Gastrocnemius medialis (tissue), 4 donors: ENCODE measurements at regions not wholly inside any gene's neighbourhood (a gene's known extent, or its start where the extent isn't known, plus 50 kb on each side); places are given as distances from the start of the nearest gene placed in this dataset.

ENCODE experiments used
- POLR2A ChIP-seq, 2 donors: fragments of 450-650 bp; IDR thresholded peaks; one replicate each; pipeline ENCODE4 v1.6.1; 2017; ENCODE audit warnings: antibody characterized with exemption in 2 of 2, mild to moderate bottlenecking in 2 of 2, moderate library complexity in 2 of 2
- TF ChIP-seq, protein P1 (sequence below), 5 experiments: fragments of 450-650 bp in 3 of 5; fragments of 200-600 bp in 2 of 5; sonication (generic) in 2 of 5; IDR thresholded peaks in 4 of 5; conservative IDR thresholded peaks in 1 of 5; 1 replicate in 4 of 5; 2 replicates in 1 of 5; pipeline ENCODE4 v1.5.1; 2016 to 2019; ENCODE audit warnings: antibody characterized with exemption in 5 of 5, mild to moderate bottlenecking in 3 of 5, moderate library complexity in 3 of 5

DNA sequence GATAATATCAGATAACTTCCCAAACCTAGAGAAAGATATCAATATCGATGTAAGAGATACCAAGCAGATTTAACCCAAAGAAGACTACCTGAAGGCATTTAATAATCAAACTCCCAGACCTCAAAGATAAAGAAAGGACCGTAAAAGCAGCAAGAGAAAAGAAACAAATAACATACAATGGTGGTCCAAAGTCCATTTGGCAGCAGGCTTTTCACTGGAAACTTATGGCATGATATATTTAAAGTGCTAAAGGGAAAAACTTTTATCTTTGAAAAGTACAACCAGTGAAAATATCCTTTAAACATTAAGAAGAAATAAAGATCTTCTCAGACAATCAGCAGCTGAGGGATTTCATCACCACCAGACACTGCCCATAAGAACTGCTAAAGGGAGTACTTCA, 812.7 kb upstream of the ADAMTS5 start:
- TF ChIP-seq, protein P1, sequence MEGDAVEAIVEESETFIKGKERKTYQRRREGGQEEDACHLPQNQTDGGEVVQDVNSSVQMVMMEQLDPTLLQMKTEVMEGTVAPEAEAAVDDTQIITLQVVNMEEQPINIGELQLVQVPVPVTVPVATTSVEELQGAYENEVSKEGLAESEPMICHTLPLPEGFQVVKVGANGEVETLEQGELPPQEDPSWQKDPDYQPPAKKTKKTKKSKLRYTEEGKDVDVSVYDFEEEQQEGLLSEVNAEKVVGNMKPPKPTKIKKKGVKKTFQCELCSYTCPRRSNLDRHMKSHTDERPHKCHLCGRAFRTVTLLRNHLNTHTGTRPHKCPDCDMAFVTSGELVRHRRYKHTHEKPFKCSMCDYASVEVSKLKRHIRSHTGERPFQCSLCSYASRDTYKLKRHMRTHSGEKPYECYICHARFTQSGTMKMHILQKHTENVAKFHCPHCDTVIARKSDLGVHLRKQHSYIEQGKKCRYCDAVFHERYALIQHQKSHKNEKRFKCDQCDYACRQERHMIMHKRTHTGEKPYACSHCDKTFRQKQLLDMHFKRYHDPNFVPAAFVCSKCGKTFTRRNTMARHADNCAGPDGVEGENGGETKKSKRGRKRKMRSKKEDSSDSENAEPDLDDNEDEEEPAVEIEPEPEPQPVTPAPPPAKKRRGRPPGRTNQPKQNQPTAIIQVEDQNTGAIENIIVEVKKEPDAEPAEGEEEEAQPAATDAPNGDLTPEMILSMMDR (IDR thresholded peaks at IDR 0.05 in 4 of 5, conservative IDR thresholded peaks at IDR 0.05 in 1 of 5), result no peak
- no peak for TF ChIP-seq POLR2A (IDR thresholded peaks at IDR 0.05)
